HG03571 (cell line): ENCODE measurements at regions not wholly inside any gene's neighbourhood (a gene's known extent, or its start where the extent isn't known, plus 50 kb on each side); places are given as distances from the start of the nearest gene placed in this dataset.

Source experiments
- ATAC-seq: cut with Tn5 transposase; IDR thresholded peaks from one replicate; pipeline ENCODE4 v1.9.1; 2021; ENCODE audit not compliant: unreplicated experiment

- ATAC-seq = no peak
These were observed 414.5 kb upstream of the COBL start for GRCh38 chr7:51731075-51731474.

- ATAC-seq = no peak
These were observed 410.8 kb upstream of the COBL start for GRCh38 chr7:51727441-51727840.

- no peak for ATAC-seq
These were observed 390.2 kb upstream of the COBL start for GRCh38 chr7:51706851-51707250.

DNA sequence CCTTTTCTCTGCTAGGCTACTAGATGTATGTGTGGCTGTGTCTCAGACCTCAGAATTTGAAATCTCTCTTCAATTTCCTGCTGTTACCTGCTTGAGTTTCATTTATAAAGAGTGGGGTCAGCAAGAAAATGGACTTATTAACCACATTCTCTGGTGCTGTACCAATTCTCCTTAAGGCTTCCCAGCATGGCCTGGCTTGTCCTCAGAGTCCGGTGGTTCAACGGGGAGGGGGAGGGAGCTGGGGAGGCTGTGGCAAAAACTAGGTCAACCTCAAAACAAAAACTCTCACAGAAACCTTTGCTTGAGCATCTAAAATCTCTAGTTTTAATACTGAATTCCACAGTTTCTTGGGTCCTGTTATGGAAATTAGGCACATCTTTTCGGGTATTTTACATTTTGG lies 389.1 kb upstream of the COBL start:
- ATAC-seq = no peak

GRCh38 chr7:51702673-51703072 lies 386.1 kb upstream of the COBL start:
- ATAC-seq = no peak

DNA sequence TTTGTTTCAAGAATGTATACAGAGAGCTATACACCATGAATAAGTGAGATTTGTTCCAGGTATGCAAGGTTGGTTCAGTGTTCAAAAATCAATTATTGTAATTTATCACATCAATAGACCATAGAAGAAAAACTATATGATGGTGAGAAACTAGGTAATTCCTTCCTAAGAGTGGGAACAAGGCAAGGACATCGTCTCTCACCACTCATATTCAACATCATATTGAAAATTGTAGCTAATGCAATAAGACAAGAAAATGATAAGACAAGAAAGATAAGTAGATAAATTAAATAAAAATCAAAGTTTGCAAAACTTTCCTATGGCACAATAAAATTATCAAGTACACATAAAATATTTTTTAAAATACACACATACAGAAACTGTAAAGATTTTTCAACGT lies 385.3 kb upstream of the COBL start:
- no peak for ATAC-seq

DNA sequence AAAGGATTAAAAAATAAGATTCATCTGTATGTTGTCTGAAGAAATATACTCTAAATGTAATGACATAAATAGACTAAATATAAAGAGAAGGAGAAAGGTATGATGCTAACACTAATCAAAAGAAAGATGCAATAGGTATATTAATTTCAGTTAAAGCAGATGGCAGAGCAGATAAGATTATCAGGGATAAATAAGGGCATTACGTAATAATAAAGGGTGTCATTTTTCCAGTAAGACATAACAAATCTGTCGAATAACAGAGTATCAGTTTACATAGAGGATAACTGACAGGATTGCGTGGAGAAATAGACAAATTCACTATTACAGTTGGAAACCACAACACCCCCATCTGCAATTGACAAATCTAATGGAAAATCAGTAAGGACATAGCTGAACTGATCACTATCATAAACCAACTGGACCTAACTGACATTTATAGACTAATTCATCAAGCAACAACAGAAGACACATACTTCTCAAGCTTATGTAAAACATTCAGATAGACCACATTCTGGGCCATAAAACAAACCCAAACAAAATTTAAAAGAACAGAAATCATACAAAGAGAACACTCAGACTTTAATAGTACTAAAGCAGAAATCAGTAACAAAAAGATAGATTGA lies 384.1 kb upstream of the COBL start:
- ATAC-seq = no peak

GRCh38 chr7:51693258-51693657 lies 376.6 kb upstream of the COBL start:
- no peak for ATAC-seq

- no peak for ATAC-seq
These were observed 372.9 kb upstream of the COBL start for GRCh38 chr7:51689547-51689946.

DNA sequence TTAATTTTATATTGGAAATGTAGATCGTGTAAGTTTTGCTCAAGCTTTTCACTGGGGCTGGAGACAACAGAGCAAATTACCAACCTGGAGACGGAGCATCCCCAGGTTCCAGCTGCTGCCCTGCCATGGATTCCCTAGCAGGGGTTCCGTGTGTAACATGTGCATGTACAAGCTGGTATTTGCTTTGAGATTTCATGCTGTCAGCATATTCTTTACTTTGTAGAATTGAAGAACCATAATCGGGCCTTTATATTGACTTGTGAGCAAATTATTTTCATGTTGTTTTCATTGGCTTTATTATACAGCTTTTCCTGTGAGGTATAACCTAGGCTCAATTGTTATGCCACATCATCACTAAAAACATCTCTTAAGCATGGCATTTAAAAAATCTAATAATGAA lies 369.2 kb upstream of the COBL start:
- no peak for ATAC-seq

GRCh38 chr7:51680594-51681399 lies 364.2 kb upstream of the COBL start:
- no peak for ATAC-seq

DNA sequence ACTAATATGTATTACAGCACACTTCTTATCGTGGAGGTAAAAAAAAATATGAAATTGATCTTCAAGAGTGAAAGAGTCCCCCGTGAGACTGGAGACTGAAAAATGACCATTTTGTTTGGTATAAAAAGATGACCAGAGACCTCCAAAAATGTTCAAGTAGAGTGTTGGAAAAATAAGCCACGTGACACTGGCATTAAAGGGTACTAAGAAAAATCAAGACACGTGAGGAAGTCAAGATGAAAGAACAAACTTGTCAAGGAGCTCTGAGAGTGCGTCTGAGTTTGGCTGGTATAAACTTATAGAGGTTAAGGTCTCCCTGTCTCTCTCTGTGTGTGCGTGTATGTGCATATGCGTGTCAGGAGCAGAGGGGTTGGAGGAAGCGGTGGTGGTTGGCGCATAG lies 362.7 kb upstream of the COBL start:
- no peak for ATAC-seq

GRCh38 chr7:51666751-51667150 lies 350.1 kb upstream of the COBL start:
- no peak for ATAC-seq

DNA sequence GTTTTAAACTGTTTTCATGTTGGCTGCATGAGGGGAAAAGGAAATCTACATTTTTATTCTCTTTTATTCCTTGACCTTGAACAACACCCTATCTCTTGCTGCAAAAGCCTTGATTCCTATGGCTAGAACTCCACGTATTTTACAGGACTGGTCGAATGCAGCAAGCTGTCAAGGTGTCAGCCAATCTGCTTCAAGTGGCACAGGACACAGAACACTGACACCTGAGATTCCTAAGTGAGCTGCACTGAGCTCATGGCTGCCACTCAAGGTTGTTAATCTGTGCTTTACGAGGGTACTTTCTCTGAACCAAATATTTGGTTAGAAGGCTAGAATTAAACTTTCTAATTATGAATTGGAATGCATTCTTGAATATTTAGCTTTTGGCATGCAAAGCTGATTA lies 349.7 kb upstream of the COBL start:
- ATAC-seq = no peak

GRCh38 chr7:51665045-51665780 lies 348.6 kb upstream of the COBL start:
- ATAC-seq = no peak

DNA sequence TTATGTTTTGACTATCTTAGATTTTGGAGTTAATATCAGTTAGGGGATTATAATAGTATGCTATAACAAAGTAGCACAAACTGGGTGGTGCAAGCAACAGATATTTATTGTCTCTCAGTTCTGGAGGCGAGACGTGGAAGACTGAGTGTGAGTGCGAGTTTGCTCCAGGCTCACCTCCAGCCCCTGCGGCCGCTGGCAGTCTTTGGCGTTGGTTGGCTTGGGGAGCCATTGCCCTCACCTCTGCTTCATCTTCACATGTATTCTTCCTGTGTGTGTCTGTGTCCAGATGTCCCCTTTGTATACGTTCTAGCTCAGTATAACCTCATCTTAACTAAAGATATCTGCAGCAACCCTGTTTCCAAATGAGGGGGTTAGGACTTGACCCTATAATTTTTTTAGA lies 343.9 kb upstream of the COBL start:
- no peak for ATAC-seq

- no peak for ATAC-seq
These were observed 342.1 kb upstream of the COBL start for GRCh38 chr7:51658684-51659083.

- no peak for ATAC-seq
These were observed 331.3 kb upstream of the COBL start for GRCh38 chr7:51647931-51648351.

- ATAC-seq = no peak
These were observed 330.9 kb upstream of the COBL start for GRCh38 chr7:51647486-51647885.

GRCh38 chr7:51645702-51646298 lies 329.2 kb upstream of the COBL start:
- ATAC-seq = no peak

- ATAC-seq = no peak
These were observed 328.6 kb upstream of the COBL start for GRCh38 chr7:51645255-51645654.

GRCh38 chr7:51644216-51644615 lies 327.6 kb upstream of the COBL start:
- ATAC-seq = no peak
